Transverse colon (tissue), 4 donors: ENCODE measurements at regions not wholly inside any gene's neighbourhood (a gene's known extent, or its start where the extent isn't known, plus 50 kb on each side); places are given as distances from the start of the nearest gene placed in this dataset.

Experiments
- DNase-seq: peaks from one replicate; pipeline ENCODE4 v3.0.0-alpha.2; 2019
- H3K27ac ChIP-seq, 4 donors: fragments of 200-600 bp; sonication (generic); 2 replicates each; pipeline ENCODE4 v1.5.1; 2016 to 2018; ENCODE audit warnings: inconsistent platforms in 4 of 4
- H3K27me3 ChIP-seq: fragments of 200-600 bp; sonication (generic); 2 replicates; pipeline ENCODE4 v1.5.1; 2017; ENCODE audit warnings: inconsistent platforms
- H3K36me3 ChIP-seq, 4 donors: fragments of 200-600 bp; sonication (generic); 2 replicates each; pipeline ENCODE4 v1.5.1; 2017 to 2019; ENCODE audit warnings: inconsistent platforms in 4 of 4
- H3K4me1 ChIP-seq, 4 donors: fragments of 200-600 bp; sonication (generic); 2 replicates each; pipeline ENCODE4 v1.5.1; 2017 to 2020; ENCODE audit warnings: inconsistent platforms in 4 of 4
- H3K4me3 ChIP-seq, 4 donors: fragments of 200-600 bp; sonication (generic); 1 replicate in 1 of 4; 2 replicates in 3 of 4; pipeline versions ENCODE4 v1.5.1 to v1.6.1; 2017 to 2019; ENCODE audit warnings: inconsistent platforms in 4 of 4
- H3K9me3 ChIP-seq, 2 donors: fragments of 200-600 bp; sonication (generic); 2 replicates each; pipeline ENCODE4 v1.5.1; 2017 to 2019; ENCODE audit warnings: inconsistent platforms in 2 of 2
- EP300 ChIP-seq: sonication (generic); formaldehyde crosslinking; IDR thresholded peaks from one replicate; pipeline ENCODE4 v1.6.1; 2017; ENCODE audit warnings: antibody characterized with exemption, low read depth
- POLR2A ChIP-seq: fragments of 450-650 bp; IDR thresholded peaks from one replicate; pipeline ENCODE4 v1.6.1; 2016; ENCODE audit warnings: antibody characterized with exemption, mild to moderate bottlenecking, moderate library complexity
- POLR2AphosphoS5 ChIP-seq, 3 donors: sonication (generic); formaldehyde crosslinking; IDR thresholded peaks; one replicate each; pipeline ENCODE4 v1.6.1; 2016; ENCODE audit warnings: antibody characterized with exemption in 3 of 3
- WGBS, 2 donors: methylation state at CpG; one replicate each; pipeline ENCODE4 v1.1.5; 2018; ENCODE audit warnings: low coverage in 1 of 2; 5-methylcytosine and 5-hydroxymethylcytosine counted together
- in situ Hi-C, 4 donors: fragments of 200-750 bp; cut with MboI; loops; one replicate each; pipeline versions ENCODE4 v1.15.0 to v1.15.1; 2017; ENCODE audit warnings: low sequenced_read_pairs in 3 of 4, low pct_ligation_motif_present in 1 of 4, low pct_unique_long_range_greater_than_20kb in 1 of 4
- intact Hi-C: fragments of 100-400 bp; cut with DNase I; formaldehyde crosslinking; loops from one replicate; pipeline ENCODE4 v1.15.1; 2023; ENCODE audit warnings: low total_unique reads
- TF ChIP-seq, protein P1 (sequence below), 5 experiments: fragments of 200-600 bp in 3 of 5; fragments of 450-650 bp in 2 of 5; sonication (generic) in 3 of 5; IDR thresholded peaks; 1 replicate in 2 of 5; 2 replicates in 3 of 5; pipeline ENCODE4 v1.5.1; 2016 to 2017; ENCODE audit warnings: antibody characterized with exemption in 5 of 5, inconsistent platforms in 3 of 5, mild to moderate bottlenecking in 2 of 5, moderate library complexity in 1 of 5

DNA sequence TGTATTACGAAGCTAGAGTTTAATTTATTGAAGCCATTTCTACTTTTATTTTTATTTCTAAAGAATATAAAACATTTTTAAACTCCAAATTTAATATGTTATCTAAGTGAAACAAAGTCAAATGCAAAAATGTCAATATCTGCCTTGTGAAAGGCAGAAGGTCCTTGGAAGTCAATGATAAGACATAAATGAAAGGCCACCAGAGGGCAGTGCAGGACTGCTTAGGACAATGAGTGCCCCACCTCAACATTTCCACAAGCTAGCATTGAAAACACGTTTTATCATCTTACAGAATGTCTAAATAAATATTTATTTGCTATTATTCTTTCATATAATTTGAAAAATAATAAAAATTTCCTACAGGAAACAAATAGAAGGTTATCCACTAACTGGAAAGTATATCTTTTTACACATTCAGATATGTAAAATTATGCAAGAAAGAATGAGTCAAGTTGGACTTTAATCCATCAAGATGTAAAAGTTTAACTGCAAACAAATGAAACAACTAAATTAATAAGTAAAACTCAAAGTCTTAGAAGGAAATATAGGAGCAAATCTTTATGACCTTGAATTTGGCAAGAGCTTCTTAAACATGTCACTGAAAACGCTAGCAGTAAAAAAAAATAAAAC lies 140.1 kb upstream of the FMN2 start:
- no peaks in the 10 kb centered on the region for H3K27me3 ChIP-seq
- no peak overlapping the region for H3K4me3 ChIP-seq
- H3K27ac ChIP-seq = no peak overlapping the region
- TF ChIP-seq, protein P1, sequence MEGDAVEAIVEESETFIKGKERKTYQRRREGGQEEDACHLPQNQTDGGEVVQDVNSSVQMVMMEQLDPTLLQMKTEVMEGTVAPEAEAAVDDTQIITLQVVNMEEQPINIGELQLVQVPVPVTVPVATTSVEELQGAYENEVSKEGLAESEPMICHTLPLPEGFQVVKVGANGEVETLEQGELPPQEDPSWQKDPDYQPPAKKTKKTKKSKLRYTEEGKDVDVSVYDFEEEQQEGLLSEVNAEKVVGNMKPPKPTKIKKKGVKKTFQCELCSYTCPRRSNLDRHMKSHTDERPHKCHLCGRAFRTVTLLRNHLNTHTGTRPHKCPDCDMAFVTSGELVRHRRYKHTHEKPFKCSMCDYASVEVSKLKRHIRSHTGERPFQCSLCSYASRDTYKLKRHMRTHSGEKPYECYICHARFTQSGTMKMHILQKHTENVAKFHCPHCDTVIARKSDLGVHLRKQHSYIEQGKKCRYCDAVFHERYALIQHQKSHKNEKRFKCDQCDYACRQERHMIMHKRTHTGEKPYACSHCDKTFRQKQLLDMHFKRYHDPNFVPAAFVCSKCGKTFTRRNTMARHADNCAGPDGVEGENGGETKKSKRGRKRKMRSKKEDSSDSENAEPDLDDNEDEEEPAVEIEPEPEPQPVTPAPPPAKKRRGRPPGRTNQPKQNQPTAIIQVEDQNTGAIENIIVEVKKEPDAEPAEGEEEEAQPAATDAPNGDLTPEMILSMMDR (IDR thresholded peaks at IDR 0.05) = peak; percentile 68 to 78 (median 72)
- TF ChIP-seq POLR2AphosphoS5 (IDR thresholded peaks at IDR 0.05) = no peak
- DNase-seq = peak; percentile 65
- in situ Hi-C loops (no loop called here), intact Hi-C loops (loop anchor here (2.0 kb wide), 1 partner anchor 35 kb away; no protein-coding TSS in a partner anchor)
- no peaks in the 10 kb centered on the region for H3K36me3 ChIP-seq
- 31 to 33% methylated on average over 3 of the region's 3 CpGs for WGBS, 2 donors
- no peaks in the 10 kb centered on the region for H3K9me3 ChIP-seq
- H3K4me1 ChIP-seq = peaks cover 0 to 5% (median 0%) of the 10 kb centered on the region in 4 donors

DNA sequence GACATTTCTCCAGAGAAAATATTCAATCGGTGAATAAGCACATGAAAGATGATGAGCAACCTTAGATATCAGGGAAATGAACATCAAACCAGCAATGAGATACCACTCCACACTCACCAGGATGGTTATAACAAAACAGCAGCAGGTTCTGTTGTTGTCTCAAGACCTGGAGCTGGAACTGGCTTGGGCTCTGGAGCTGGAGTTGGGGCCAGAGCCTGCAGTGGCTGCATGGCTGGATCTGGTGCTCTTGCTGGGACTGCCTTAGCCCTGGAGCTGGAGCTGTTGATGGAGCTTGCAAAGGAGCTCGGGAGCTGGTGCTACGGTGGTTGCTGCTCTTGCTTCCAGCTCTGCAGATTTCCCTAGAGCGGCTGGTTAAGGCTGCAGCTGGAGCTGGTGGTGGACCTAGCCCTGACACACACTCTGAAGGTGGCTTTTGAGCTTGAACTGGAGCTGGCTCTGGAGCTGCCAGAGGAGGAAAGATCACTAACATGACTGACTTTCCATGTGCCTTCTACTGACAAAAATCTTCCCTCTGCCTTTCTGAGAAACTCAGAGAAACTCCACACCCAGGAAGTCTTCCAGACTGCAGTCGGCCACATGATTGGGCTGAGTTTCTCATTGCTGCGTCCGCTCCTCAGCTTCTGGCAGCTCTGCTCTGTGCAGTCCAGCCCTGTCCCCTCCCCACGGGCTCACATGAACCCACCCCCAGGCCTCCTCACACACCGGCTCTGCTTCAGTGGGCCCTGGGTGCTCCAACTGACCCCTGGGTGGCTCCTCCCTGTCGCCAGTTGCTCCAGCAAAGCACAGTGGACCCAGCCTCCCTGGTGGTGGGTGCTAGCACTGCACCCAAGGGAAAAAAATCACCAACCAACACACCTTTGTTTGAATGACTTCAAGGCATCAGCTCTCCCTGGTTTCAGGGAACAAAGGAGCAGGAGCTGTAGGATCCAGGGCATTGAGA lies 139.1 kb upstream of the FMN2 start:
- no peak for DNase-seq
- H3K27me3 ChIP-seq = peaks cover 2% of the 10 kb centered on the region
- intact Hi-C loops (loop anchor here (2.0 kb wide), 1 partner anchor 34 kb away; no protein-coding TSS in a partner anchor), in situ Hi-C loops (no loop called here)
- WGBS, 2 donors = 67 to 82% methylated on average over 1 to 10 of the region's 10 CpGs
- TF ChIP-seq, protein P1 (IDR thresholded peaks at IDR 0.05) = peak in 4 of 5 experiments; percentile 17 to 39 (median 28)
- TF ChIP-seq EP300 = no peak
- no peaks in the 10 kb centered on the region for H3K36me3 ChIP-seq
- H3K4me1 ChIP-seq = peaks cover 0 to 5% (median 0%) of the 10 kb centered on the region in 4 donors
- H3K27ac ChIP-seq = no peak overlapping the region
- no peaks in the 10 kb centered on the region for H3K9me3 ChIP-seq
- H3K4me3 ChIP-seq = no peak overlapping the region

DNA sequence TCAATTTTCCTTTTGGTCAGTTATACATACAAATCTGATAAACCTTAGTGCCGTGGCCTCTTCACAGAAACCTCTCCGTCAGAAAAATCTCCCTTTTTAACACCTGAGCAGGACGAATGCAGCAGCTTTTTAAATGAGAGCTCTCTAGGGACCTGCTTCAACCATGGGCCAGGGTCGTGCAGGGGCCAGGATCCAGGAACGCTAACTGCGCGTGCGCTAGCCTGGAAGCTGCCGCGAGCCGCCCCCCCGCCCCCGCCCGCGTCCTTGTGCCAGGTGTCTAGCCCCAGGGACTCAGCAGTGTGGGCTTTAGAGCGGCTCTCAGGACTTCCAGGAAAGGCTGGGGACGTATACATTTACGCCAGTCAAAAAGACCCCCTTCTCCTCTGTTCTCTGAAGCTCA lies 136.8 kb upstream of the FMN2 start:
- intact Hi-C loops = no loop called here
- TF ChIP-seq POLR2AphosphoS5 (IDR thresholded peaks at IDR 0.05) (no peak), POLR2A (no peak), EP300 (no peak)
- TF ChIP-seq, protein P1 (IDR thresholded peaks at IDR 0.05) = no peak
- no peaks in the 10 kb centered on the region for H3K9me3 ChIP-seq
- H3K4me1 ChIP-seq = peaks cover 0 to 5% (median 0%) of the 10 kb centered on the region in 4 donors
- WGBS, 2 donors = 87% methylated on average over 18 of the region's 18 CpGs; no CpG with 5 or more reads in 1 of the 2 donors
- no peaks in the 10 kb centered on the region for H3K36me3 ChIP-seq
- DNase-seq = no peak
- H3K4me3 ChIP-seq = no peak overlapping the region
- H3K27ac ChIP-seq = no peak overlapping the region
- in situ Hi-C loops = no loop called here
- H3K27me3 ChIP-seq = peaks cover 5% of the 10 kb centered on the region

DNA sequence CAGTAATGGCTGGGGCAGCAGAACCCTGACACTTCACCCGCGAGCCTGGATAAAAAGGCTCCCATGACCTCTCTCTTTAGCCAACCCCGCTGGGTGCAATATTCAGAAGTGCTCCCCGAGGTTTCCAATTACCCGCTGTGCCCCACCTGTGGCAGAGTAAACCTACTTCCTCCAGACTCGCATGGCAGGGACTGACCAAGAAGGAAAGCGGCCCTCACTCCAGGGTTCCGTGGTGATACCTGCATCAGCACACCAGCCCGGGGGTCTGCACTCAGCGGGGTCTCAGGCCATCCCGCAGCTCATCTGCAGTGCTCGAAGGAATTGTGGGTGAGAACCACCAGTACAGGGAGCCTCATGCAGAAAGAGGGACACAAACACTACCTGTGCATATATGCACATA lies 136.3 kb upstream of the FMN2 start:
- Histone ChIP-seq H3K36me3 (no peaks in the 10 kb centered on the region), H3K27ac (no peak overlapping the region), H3K4me1 (peaks cover 0 to 5% (median 0%) of the 10 kb centered on the region in 4 donors), H3K9me3 (no peaks in the 10 kb centered on the region), H3K4me3 (no peak overlapping the region), H3K27me3 (peaks cover 5% of the 10 kb centered on the region)
- WGBS, 2 donors = 90% methylated on average over 12 of the region's 12 CpGs; no CpG with 5 or more reads in 1 of the 2 donors
- no peak for DNase-seq
- no peak for TF ChIP-seq EP300
- TF ChIP-seq, protein P1 (IDR thresholded peaks at IDR 0.05) = no peak
- in situ Hi-C loops (no loop called here), intact Hi-C loops (no loop called here)
